ENCODE measurements at regions not wholly inside any gene's neighbourhood (a gene's known extent, or its start where the extent isn't known, plus 50 kb on each side); places are given as distances from the start of the nearest gene placed in this dataset.

DNA sequence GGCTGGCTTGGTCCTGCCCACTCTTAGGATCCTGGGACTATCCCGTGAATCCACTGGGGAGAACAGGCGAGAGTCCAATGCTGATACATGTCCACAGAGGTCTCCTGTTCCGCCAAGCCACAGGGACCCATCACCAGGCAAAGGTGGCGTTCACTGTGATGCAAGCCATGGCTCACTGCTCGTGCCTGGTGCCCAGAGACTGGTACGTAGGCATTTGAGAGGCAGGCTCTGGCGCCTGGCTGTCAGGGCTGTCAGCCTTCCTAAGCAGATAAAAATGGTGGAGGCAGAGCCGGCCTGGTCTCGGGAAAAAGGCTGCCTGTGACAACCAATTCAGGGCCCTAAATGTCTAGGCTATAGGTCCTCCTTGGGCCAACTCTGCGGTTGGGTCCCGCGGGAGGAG, 2329.0 kb downstream of the TP53TG3F start:
- Mint-ChIP-seq H3K9me3 (ENCODE audit: unreplicated experiment) (peaks cover 49% of the 10 kb centered on the region), H3K4me1 (ENCODE audit: unreplicated experiment) (no peaks in the 10 kb centered on the region), H3K36me3 (ENCODE audit: unreplicated experiment) (no peaks in the 10 kb centered on the region), H3K27me3 (ENCODE audit: unreplicated experiment) (no peaks in the 10 kb centered on the region), H3K4me3 (ENCODE audit: unreplicated experiment) (no peak overlapping the region), H3K27ac (ENCODE audit: unreplicated experiment) (no peak overlapping the region)
- TF ChIP-seq, protein P1, sequence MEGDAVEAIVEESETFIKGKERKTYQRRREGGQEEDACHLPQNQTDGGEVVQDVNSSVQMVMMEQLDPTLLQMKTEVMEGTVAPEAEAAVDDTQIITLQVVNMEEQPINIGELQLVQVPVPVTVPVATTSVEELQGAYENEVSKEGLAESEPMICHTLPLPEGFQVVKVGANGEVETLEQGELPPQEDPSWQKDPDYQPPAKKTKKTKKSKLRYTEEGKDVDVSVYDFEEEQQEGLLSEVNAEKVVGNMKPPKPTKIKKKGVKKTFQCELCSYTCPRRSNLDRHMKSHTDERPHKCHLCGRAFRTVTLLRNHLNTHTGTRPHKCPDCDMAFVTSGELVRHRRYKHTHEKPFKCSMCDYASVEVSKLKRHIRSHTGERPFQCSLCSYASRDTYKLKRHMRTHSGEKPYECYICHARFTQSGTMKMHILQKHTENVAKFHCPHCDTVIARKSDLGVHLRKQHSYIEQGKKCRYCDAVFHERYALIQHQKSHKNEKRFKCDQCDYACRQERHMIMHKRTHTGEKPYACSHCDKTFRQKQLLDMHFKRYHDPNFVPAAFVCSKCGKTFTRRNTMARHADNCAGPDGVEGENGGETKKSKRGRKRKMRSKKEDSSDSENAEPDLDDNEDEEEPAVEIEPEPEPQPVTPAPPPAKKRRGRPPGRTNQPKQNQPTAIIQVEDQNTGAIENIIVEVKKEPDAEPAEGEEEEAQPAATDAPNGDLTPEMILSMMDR (IDR thresholded peaks at IDR 0.05): no peak
- DNase-seq (ENCODE audit: extremely low spot score, unreplicated experiment): no peak

GRCh38 chr16:35792516-35793285, 2333.3 kb downstream of the TP53TG3F start:
- H3K36me3 Mint-ChIP-seq (ENCODE audit: unreplicated experiment): no peaks in the 10 kb centered on the region
- H3K27me3 Mint-ChIP-seq (ENCODE audit: unreplicated experiment): no peaks in the 10 kb centered on the region
- DNase-seq (ENCODE audit: extremely low spot score, unreplicated experiment): no peak
- no peaks in the 10 kb centered on the region for H3K4me1 Mint-ChIP-seq (ENCODE audit: unreplicated experiment)
- no peak overlapping the region for H3K27ac Mint-ChIP-seq (ENCODE audit: unreplicated experiment)
- H3K4me3 Mint-ChIP-seq (ENCODE audit: unreplicated experiment): no peak overlapping the region
- TF ChIP-seq, protein P1 (IDR thresholded peaks at IDR 0.05): no peak
- peaks cover 45% of the 10 kb centered on the region for H3K9me3 Mint-ChIP-seq (ENCODE audit: unreplicated experiment)

GRCh38 chr16:35793601-35794000, 2334.2 kb downstream of the TP53TG3F start:
- no peaks in the 10 kb centered on the region for H3K4me1 Mint-ChIP-seq (ENCODE audit: unreplicated experiment)
- no peak for DNase-seq (ENCODE audit: extremely low spot score, unreplicated experiment)
- TF ChIP-seq, protein P1 (IDR thresholded peaks at IDR 0.05): no peak
- no peak overlapping the region for H3K27ac Mint-ChIP-seq (ENCODE audit: unreplicated experiment)
- H3K27me3 Mint-ChIP-seq (ENCODE audit: unreplicated experiment): no peaks in the 10 kb centered on the region
- H3K4me3 Mint-ChIP-seq (ENCODE audit: unreplicated experiment): no peak overlapping the region
- peaks cover 48% of the 10 kb centered on the region for H3K9me3 Mint-ChIP-seq (ENCODE audit: unreplicated experiment)
- H3K36me3 Mint-ChIP-seq (ENCODE audit: unreplicated experiment): no peaks in the 10 kb centered on the region

DNA sequence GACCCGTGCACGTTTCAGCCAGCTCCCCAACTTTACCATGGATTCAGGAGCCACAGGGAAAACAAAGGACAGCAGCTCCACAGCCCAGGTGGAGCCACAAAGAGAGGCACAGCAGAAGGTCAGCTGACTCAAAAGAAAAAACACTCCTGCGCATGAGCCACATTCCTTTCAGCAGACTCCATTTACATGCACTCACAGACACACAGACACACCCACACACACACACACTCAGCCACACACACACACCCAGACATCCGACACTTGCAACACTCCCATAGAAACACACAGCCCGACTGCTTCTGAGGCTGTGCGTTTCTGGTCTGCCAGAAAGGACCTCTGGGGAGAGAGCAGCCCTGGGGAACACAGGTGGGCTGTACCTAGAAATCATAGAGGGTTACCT, 2335.5 kb downstream of the TP53TG3F start:
- no peaks in the 10 kb centered on the region for H3K4me1 Mint-ChIP-seq (ENCODE audit: unreplicated experiment)
- no peaks in the 10 kb centered on the region for H3K27me3 Mint-ChIP-seq (ENCODE audit: unreplicated experiment)
- H3K4me3 Mint-ChIP-seq (ENCODE audit: unreplicated experiment): no peak overlapping the region
- DNase-seq (ENCODE audit: extremely low spot score, unreplicated experiment): no peak
- H3K36me3 Mint-ChIP-seq (ENCODE audit: unreplicated experiment): no peaks in the 10 kb centered on the region
- H3K27ac Mint-ChIP-seq (ENCODE audit: unreplicated experiment): no peak overlapping the region
- peaks cover 43% of the 10 kb centered on the region for H3K9me3 Mint-ChIP-seq (ENCODE audit: unreplicated experiment)
- TF ChIP-seq, protein P1 (IDR thresholded peaks at IDR 0.05): no peak

GRCh38 chr16:35795361-35796029, 2336.1 kb downstream of the TP53TG3F start:
- H3K36me3 Mint-ChIP-seq (ENCODE audit: unreplicated experiment): no peaks in the 10 kb centered on the region
- H3K4me1 Mint-ChIP-seq (ENCODE audit: unreplicated experiment): no peaks in the 10 kb centered on the region
- no peak for DNase-seq (ENCODE audit: extremely low spot score, unreplicated experiment)
- no peak overlapping the region for H3K27ac Mint-ChIP-seq (ENCODE audit: unreplicated experiment)
- H3K27me3 Mint-ChIP-seq (ENCODE audit: unreplicated experiment): no peaks in the 10 kb centered on the region
- peaks cover 43% of the 10 kb centered on the region for H3K9me3 Mint-ChIP-seq (ENCODE audit: unreplicated experiment)
- TF ChIP-seq, protein P1 (IDR thresholded peaks at IDR 0.05): no peak
- H3K4me3 Mint-ChIP-seq (ENCODE audit: unreplicated experiment): no peak overlapping the region

Measured in osteocyte (in vitro differentiated cells).